ENCODE measurements at regions not wholly inside any gene's neighbourhood (a gene's known extent, or its start where the extent isn't known, plus 50 kb on each side); places are given as distances from the start of the nearest gene placed in this dataset.
"Not testable (repeated sequence)": the region's sequence is repeated elsewhere in the genome, so short reads cannot be mapped to it uniquely, and the experiment has no call there.

DNA sequence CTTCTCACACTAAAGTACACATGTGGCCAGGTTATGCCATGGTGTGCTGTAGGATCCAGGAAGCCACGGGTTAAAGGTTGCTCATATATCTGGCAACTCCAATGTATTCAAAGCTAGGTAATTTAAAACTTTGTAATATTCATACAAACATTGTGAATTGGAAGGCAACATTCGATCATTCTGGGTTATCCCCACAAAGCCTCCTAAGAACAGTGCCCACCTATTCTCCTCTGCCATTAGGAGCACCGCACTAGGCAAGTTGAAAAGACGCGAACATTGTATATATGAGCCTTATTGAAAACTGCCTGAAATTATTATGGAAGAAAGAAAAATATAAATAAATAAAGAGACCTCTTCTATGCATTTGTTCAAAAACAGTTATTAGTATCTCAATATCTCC lies 228.2 kb downstream of the IGSF11 start:
- Histone ChIP-seq H3K27ac (ENCODE audit: low read depth, low read length) (no peak overlapping the region), H3K36me3 (ENCODE audit: control insufficient read depth in 5 of 5, insufficient read depth in 5 of 5, low read length in 5 of 5) (no peaks in the 10 kb centered on the region), H3K4me3 (ENCODE audit: low read depth in 1 of 5, low read length in 5 of 5) (no peak overlapping the region), H3K27me3 (ENCODE audit: control insufficient read depth in 5 of 5, insufficient read depth in 4 of 5, low read length in 5 of 5) (no peaks in the 10 kb centered on the region), H3K9me3 (ENCODE audit: control insufficient read depth in 5 of 5, low read length in 5 of 5) (no peaks in the 10 kb centered on the region), H3K4me1 (ENCODE audit: control insufficient read depth in 5 of 5, insufficient read depth in 5 of 5, low read length in 5 of 5) (no peaks in the 10 kb centered on the region), H3K9ac (ENCODE audit: low read length in 5 of 5) (no peak overlapping the region)

DNA sequence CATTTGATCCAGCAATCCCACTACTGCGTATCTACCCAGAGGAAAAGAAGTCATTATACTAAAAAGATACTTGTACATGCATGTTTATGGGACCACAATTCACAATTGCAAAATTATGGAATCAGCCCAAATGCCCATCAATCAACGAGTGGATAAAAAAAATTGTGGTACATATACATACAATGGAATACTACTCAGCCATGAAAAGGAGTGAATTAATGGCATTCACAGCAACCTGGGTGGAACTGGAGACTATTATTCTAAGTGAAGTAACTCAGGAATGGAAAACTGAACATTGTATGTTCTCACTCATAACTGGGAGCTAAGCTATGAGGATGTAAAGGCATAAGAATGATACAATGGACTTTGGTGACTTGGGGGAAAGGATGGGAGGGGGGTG lies 227.3 kb downstream of the IGSF11 start:
- H3K9ac ChIP-seq (ENCODE audit: low read length in 5 of 5); H3K9me3 ChIP-seq (ENCODE audit: control insufficient read depth in 5 of 5, low read length in 5 of 5); H3K4me3 ChIP-seq (ENCODE audit: low read depth in 1 of 5, low read length in 5 of 5); H3K36me3 ChIP-seq (ENCODE audit: control insufficient read depth in 5 of 5, insufficient read depth in 5 of 5, low read length in 5 of 5); H3K27ac ChIP-seq (ENCODE audit: low read depth, low read length); H3K4me1 ChIP-seq (ENCODE audit: control insufficient read depth in 5 of 5, insufficient read depth in 5 of 5, low read length in 5 of 5); H3K27me3 ChIP-seq (ENCODE audit: control insufficient read depth in 5 of 5, insufficient read depth in 4 of 5, low read length in 5 of 5): not testable (repeated sequence)

DNA sequence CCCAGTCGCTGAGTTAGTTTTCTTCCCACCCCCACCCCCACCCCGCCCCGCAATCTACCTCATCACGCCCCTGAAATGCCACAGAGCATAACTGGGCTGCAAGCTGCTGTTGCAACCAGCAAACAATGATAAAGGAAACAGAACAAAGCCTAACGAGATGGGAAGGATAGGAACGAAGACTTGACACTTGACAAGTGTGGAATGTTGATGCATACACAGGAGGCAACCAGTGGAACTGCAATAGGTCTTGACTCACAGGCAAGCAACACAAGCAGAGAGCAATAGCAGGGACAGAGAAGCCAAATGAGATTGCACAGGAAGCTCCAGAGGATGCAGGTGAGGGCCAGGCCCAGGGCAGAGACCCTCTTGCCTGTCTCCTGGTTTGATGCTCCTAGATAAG lies 225.9 kb downstream of the IGSF11 start:
- Histone ChIP-seq H3K9me3 (ENCODE audit: control insufficient read depth in 5 of 5, low read length in 5 of 5) (no peaks in the 10 kb centered on the region), H3K4me1 (ENCODE audit: control insufficient read depth in 5 of 5, insufficient read depth in 5 of 5, low read length in 5 of 5) (no peaks in the 10 kb centered on the region), H3K36me3 (ENCODE audit: control insufficient read depth in 5 of 5, insufficient read depth in 5 of 5, low read length in 5 of 5) (no peaks in the 10 kb centered on the region), H3K4me3 (ENCODE audit: low read depth in 1 of 5, low read length in 5 of 5) (no peak overlapping the region), H3K9ac (ENCODE audit: low read length in 5 of 5) (no peak overlapping the region), H3K27me3 (ENCODE audit: control insufficient read depth in 5 of 5, insufficient read depth in 4 of 5, low read length in 5 of 5) (peaks cover 0 to 5% (median 0%) of the 10 kb centered on the region in 5 donors), H3K27ac (ENCODE audit: low read depth, low read length) (no peak overlapping the region)

DNA sequence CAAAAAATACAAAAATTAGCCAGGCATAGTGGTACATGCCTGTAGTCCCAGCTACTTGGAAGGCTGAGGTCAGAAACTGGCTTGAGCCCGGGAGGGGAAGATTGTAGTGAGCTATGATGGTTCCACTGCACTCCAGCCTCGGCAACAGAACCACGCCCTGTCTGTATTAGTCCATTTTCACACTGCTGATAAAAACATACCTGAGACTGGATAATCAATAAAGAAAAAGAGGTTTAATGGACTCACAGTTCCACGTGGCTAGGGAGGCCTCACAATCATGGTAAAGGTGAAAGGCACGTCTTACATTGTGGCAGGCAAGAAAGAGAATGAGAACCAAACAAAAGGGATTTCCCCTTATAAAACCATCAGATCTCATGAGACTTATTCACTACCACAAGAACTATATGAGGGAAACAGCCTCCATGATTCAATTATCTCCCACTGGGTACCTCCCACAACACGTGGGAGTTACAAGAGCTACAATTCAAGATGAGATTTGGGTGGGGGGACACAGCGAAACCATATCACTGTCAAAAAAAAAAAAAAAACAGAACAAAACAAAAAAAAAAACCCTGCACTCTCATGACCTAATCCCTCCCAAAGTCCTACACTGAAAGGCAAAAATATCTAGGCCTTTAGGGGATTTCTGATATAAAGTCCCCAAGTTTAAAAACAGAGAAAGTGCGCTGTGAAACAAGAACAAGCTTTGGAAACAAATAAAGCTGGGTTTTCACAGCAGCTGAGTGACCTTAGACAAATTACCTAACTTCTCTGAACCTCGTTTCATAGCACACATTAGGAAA lies 224.7 kb downstream of the IGSF11 start:
- Histone ChIP-seq H3K27ac (ENCODE audit: low read depth, low read length) (no peak overlapping the region), H3K36me3 (ENCODE audit: control insufficient read depth in 5 of 5, insufficient read depth in 5 of 5, low read length in 5 of 5) (no peaks in the 10 kb centered on the region), H3K9me3 (ENCODE audit: control insufficient read depth in 5 of 5, low read length in 5 of 5) (no peaks in the 10 kb centered on the region), H3K9ac (ENCODE audit: low read length in 5 of 5) (no peak overlapping the region), H3K27me3 (ENCODE audit: control insufficient read depth in 5 of 5, insufficient read depth in 4 of 5, low read length in 5 of 5) (peaks cover 0 to 5% (median 0%) of the 10 kb centered on the region in 5 donors), H3K4me1 (ENCODE audit: control insufficient read depth in 5 of 5, insufficient read depth in 5 of 5, low read length in 5 of 5) (no peaks in the 10 kb centered on the region), H3K4me3 (ENCODE audit: low read depth in 1 of 5, low read length in 5 of 5) (no peak overlapping the region)

DNA sequence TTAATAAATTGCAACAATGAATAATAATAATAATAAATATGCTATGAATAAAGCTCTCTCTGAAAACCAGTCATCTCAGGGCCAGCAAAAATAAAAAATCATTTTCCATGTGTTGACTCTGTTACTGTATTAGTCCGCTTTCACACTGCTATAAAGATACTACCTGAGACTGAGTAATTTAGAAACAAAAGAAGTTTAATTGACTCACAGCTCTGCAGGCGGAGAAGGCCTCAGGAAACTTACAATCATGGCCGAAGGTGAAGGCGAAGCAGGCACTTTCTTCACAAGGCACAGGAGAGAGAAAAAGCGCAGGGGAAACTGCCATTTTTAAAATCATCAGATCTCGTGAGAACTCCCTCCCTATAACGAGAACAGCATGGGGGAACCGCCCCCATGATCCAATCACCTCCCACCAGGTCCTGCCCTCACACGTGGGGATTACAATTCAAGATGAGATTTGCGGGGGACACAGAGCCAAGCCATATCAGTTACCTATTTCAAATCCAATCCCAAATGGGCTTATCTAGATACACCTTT lies 224.1 kb downstream of the IGSF11 start:
- Histone ChIP-seq H3K27me3 (ENCODE audit: control insufficient read depth in 5 of 5, insufficient read depth in 4 of 5, low read length in 5 of 5) (peaks cover 0 to 5% (median 0%) of the 10 kb centered on the region in 5 donors), H3K9ac (ENCODE audit: low read length in 5 of 5) (no peak overlapping the region), H3K9me3 (ENCODE audit: control insufficient read depth in 5 of 5, low read length in 5 of 5) (no peaks in the 10 kb centered on the region), H3K4me3 (ENCODE audit: low read depth in 1 of 5, low read length in 5 of 5) (no peak overlapping the region), H3K36me3 (ENCODE audit: control insufficient read depth in 5 of 5, insufficient read depth in 5 of 5, low read length in 5 of 5) (no peaks in the 10 kb centered on the region), H3K4me1 (ENCODE audit: control insufficient read depth in 5 of 5, insufficient read depth in 5 of 5, low read length in 5 of 5) (no peaks in the 10 kb centered on the region), H3K27ac (ENCODE audit: low read depth, low read length) (no peak overlapping the region)

DNA sequence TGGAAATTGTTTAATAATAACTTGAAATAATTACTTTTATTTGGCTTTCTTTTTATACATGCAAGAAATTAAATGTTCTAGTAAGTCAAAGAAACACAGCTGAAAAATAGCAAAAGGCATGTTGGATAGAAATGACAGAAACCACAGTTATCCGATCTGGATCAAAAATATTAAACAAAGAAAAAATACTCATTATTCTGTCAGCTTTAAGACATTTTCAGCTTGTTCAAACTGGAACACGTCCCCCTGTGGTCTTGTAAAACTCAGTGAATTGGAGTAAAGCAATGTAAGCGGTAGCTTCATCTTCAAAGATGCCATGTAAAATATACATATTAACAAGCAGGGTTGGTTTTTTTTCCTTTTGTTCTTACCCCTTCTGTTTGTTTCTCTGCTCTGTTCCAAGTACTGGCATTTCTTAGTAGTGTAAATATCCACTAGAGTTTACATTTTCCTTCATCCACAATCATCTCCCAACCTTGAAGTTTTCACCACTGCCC lies 223.4 kb downstream of the IGSF11 start:
- Histone ChIP-seq H3K36me3 (ENCODE audit: control insufficient read depth in 5 of 5, insufficient read depth in 5 of 5, low read length in 5 of 5) (no peaks in the 10 kb centered on the region), H3K4me1 (ENCODE audit: control insufficient read depth in 5 of 5, insufficient read depth in 5 of 5, low read length in 5 of 5) (no peaks in the 10 kb centered on the region), H3K9ac (ENCODE audit: low read length in 5 of 5) (no peak overlapping the region), H3K4me3 (ENCODE audit: low read depth in 1 of 5, low read length in 5 of 5) (no peak overlapping the region), H3K9me3 (ENCODE audit: control insufficient read depth in 5 of 5, low read length in 5 of 5) (no peaks in the 10 kb centered on the region), H3K27me3 (ENCODE audit: control insufficient read depth in 5 of 5, insufficient read depth in 4 of 5, low read length in 5 of 5) (peaks cover 0 to 5% (median 0%) of the 10 kb centered on the region in 5 donors), H3K27ac (ENCODE audit: low read depth, low read length) (no peak overlapping the region)

DNA sequence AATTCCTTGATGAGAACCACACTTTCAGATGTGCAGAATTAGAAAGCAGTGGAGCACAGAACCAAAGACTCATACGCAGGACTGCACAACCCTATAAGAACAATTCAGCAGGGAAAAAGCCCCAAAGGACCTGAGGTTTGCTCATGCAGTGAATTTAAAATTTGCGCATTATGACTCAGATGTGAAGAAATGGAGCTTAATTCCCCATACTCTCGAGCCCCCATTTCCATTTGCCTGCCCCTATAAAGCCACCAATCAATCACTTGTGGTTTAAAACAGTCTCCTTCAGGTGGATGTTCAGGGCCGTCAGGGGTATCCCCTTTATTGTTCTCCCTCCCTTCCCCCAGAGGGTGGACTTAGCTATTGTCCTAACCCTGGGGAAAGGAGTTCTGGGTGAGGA lies 221.2 kb downstream of the IGSF11 start:
- Histone ChIP-seq H3K9ac (ENCODE audit: low read length in 5 of 5) (no peak overlapping the region), H3K27ac (ENCODE audit: low read depth, low read length) (no peak overlapping the region), H3K27me3 (ENCODE audit: control insufficient read depth in 5 of 5, insufficient read depth in 4 of 5, low read length in 5 of 5) (peaks cover 0 to 5% (median 0%) of the 10 kb centered on the region in 5 donors), H3K9me3 (ENCODE audit: control insufficient read depth in 5 of 5, low read length in 5 of 5) (no peaks in the 10 kb centered on the region), H3K36me3 (ENCODE audit: control insufficient read depth in 5 of 5, insufficient read depth in 5 of 5, low read length in 5 of 5) (no peaks in the 10 kb centered on the region), H3K4me1 (ENCODE audit: control insufficient read depth in 5 of 5, insufficient read depth in 5 of 5, low read length in 5 of 5) (peaks cover 0 to 5% (median 0%) of the 10 kb centered on the region in 5 donors), H3K4me3 (ENCODE audit: low read depth in 1 of 5, low read length in 5 of 5) (no peak overlapping the region)

DNA sequence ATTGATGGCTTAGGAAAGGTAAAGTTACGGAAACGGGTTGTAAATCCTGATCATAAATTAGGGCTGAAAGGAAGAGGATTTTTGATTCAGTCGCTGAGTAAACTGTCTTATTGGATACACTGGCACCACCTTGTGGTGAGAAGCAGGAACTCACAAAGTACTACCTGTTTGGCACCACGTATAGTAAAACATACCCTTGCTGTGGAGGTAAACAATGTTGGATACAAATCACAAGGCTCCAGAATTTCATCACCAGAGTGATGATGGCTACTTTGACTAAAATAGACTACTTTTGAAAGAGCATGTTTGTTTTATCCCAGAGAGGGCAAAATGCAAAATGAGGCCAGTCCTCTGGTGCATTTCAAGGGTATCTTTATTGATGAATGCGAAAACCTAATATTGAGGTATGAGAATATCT lies 216.9 kb downstream of the IGSF11 start:
- H3K9ac ChIP-seq (ENCODE audit: low read length in 5 of 5): no peak overlapping the region
- H3K9me3 ChIP-seq (ENCODE audit: control insufficient read depth in 5 of 5, low read length in 5 of 5): no peaks in the 10 kb centered on the region
- no peak overlapping the region for H3K27ac ChIP-seq (ENCODE audit: low read depth, low read length)
- H3K36me3 ChIP-seq (ENCODE audit: control insufficient read depth in 5 of 5, insufficient read depth in 5 of 5, low read length in 5 of 5): no peaks in the 10 kb centered on the region
- H3K4me1 ChIP-seq (ENCODE audit: control insufficient read depth in 5 of 5, insufficient read depth in 5 of 5, low read length in 5 of 5): peaks cover 0 to 5% (median 0%) of the 10 kb centered on the region in 5 donors
- H3K27me3 ChIP-seq (ENCODE audit: control insufficient read depth in 5 of 5, insufficient read depth in 4 of 5, low read length in 5 of 5): peaks cover 0 to 2% (median 0%) of the 10 kb centered on the region in 5 donors
- H3K4me3 ChIP-seq (ENCODE audit: low read depth in 1 of 5, low read length in 5 of 5): no peak overlapping the region

DNA sequence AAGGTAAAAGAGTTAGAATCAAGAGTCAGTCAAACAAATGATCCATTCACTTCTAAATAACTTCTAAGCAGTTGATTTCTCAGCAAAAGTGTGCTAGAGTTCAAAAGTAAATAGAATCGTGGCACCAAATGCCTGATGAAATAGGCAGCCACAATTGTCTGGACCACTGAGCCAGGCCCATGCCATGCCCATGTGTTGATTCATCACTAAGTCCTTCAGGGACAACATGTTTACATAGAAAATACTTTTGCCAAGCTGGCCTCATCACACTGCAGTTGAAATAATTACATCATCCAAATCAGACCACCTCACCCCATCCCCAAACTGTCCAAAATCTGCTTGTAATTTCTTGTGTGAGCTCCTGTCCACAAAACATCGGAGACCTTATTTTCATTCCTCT lies 216.3 kb downstream of the IGSF11 start:
- Histone ChIP-seq H3K4me1 (ENCODE audit: control insufficient read depth in 5 of 5, insufficient read depth in 5 of 5, low read length in 5 of 5) (peaks cover 0 to 5% (median 0%) of the 10 kb centered on the region in 5 donors), H3K27me3 (ENCODE audit: control insufficient read depth in 5 of 5, insufficient read depth in 4 of 5, low read length in 5 of 5) (no peaks in the 10 kb centered on the region), H3K9ac (ENCODE audit: low read length in 5 of 5) (no peak overlapping the region), H3K9me3 (ENCODE audit: control insufficient read depth in 5 of 5, low read length in 5 of 5) (no peaks in the 10 kb centered on the region), H3K4me3 (ENCODE audit: low read depth in 1 of 5, low read length in 5 of 5) (no peak overlapping the region), H3K36me3 (ENCODE audit: control insufficient read depth in 5 of 5, insufficient read depth in 5 of 5, low read length in 5 of 5) (no peaks in the 10 kb centered on the region), H3K27ac (ENCODE audit: low read depth, low read length) (no peak overlapping the region)

DNA sequence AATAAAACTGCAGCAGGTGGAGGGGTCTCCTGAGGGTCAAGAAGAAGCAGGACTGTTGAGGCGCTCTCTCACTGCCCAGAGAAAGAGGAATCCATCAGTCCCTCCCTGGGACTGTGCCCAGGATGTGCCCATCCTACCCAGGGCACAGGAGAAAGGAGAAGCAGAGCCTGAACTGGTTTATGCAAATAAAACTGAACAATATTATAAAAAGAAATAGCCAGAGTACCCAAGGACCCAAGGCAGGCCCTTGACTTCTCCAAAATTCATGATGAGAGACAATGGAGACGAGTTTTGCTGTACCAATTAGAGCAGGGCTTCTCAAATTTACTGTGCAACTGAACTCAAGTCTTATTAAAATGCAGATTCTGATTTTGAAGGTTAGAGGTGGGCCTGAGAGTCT lies 211.0 kb downstream of the IGSF11 start:
- no peak overlapping the region for H3K9ac ChIP-seq (ENCODE audit: low read length in 5 of 5)
- H3K4me1 ChIP-seq (ENCODE audit: control insufficient read depth in 5 of 5, insufficient read depth in 5 of 5, low read length in 5 of 5): no peaks in the 10 kb centered on the region
- peaks cover 0 to 5% (median 0%) of the 10 kb centered on the region in 5 donors for H3K27me3 ChIP-seq (ENCODE audit: control insufficient read depth in 5 of 5, insufficient read depth in 4 of 5, low read length in 5 of 5)
- H3K4me3 ChIP-seq (ENCODE audit: low read depth in 1 of 5, low read length in 5 of 5): no peak overlapping the region
- H3K36me3 ChIP-seq (ENCODE audit: control insufficient read depth in 5 of 5, insufficient read depth in 5 of 5, low read length in 5 of 5): no peaks in the 10 kb centered on the region
- H3K9me3 ChIP-seq (ENCODE audit: control insufficient read depth in 5 of 5, low read length in 5 of 5): no peaks in the 10 kb centered on the region
- H3K27ac ChIP-seq (ENCODE audit: low read depth, low read length): no peak overlapping the region

All from subcutaneous abdominal adipose tissue (tissue), 5 donors.